ENCODE measurements at regions not wholly inside any gene's neighbourhood (a gene's known extent, or its start where the extent isn't known, plus 50 kb on each side); places are given as distances from the start of the nearest gene placed in this dataset.
A peak's percentile ranks its signal among the peaks of the same experiment; 100 is the strongest.
"Not testable (repeated sequence)": the region's sequence is repeated elsewhere in the genome, so short reads cannot be mapped to it uniquely, and the experiment has no call there.

DNA sequence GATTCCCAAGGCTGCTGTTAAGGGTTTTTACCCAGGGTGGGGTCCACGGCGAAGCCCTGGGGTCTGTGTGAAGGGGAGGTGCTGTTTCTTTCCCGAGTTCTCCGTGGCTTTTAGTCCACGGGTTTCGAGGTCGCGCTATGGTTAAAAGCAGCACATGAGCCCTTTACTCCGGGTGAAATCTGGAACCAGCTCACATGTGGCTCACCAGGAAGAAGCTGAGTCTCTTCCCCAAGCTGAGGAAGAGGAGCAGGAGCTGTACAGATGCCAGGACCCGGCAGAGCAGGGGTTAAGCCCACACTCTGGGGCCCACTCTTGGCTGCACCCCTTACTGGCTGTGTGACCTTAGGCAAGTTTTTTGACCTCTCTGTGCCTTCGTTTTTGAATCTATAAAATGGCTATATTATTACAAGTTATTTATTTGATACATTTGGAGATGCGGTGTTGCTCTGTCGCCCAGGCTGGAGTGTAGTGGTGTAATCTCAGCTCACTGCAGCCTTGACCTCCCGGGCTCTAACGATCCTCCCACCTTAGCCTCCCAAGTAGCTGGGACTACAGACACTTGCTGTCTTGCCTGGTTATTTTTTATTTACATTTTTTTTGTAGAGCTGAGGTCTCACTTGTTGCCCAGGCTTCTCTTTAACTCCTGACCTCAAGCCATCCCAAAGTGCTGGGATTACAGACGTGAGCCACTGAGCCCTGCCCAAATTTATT is 266.3 kb downstream of the AACS start:
- peaks cover 10 to 22% of the 10 kb centered on the region in 2 donors for H3K4me1 ChIP-seq (replicated peaks in 1 of 2)
- WGBS, 10 experiments = 0 to 100% (median 44%) methylated on average over 1 to 9 of the region's 16 CpGs; no CpG with 5 or more reads in 2 of the 10 experiments
- peak overlapping the region; percentile 30 to 41 (median 37) for H3K4me3 ChIP-seq
- in situ Hi-C loops (cut with MboI; ENCODE audit: low pct_unique_long_range_greater_than_20kb in 2 of 9, low sequenced_read_pairs in 9 of 9, unreplicated experiment in 9 of 9) = no loop called here
- peak overlapping the region; percentile 16 to 74 for H3K27ac ChIP-seq
- peak in 7 of 8 experiments; percentile 4 to 65 (median 30) for ATAC-seq (replicated peaks in 6 of 8)

DNA sequence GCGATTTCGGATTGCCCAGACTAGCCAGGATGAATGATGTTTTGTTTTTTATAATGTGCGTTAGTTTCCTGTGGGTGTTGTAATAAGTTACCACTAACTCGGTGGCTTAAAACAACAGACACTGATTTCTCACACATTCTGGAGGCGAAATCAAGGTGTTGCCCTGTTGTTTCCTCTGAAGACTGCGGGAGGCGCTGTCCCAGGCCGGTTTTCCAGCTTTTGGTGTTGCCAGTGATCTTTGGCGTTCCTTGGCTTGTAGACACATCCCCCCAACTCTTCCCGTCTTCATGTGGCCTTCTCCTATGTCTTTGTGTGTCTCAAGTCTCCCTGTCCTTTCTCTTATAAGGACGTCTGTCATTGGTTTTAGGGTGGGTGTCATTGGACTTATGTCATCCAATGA is 267.7 kb downstream of the AACS start:
- 53 to 95% (median 84%) methylated on average over 1 to 11 of the region's 11 CpGs for WGBS, 10 experiments
- H3K4me3 ChIP-seq = no peak overlapping the region
- in situ Hi-C loops (cut with MboI; ENCODE audit: low pct_unique_long_range_greater_than_20kb in 2 of 9, low sequenced_read_pairs in 9 of 9, unreplicated experiment in 9 of 9) = no loop called here
- no peak overlapping the region for H3K27ac ChIP-seq
- no peak for ATAC-seq (replicated peaks in 6 of 8)
- peaks cover 10 to 20% of the 10 kb centered on the region in 2 donors for H3K4me1 ChIP-seq (replicated peaks in 1 of 2)

DNA sequence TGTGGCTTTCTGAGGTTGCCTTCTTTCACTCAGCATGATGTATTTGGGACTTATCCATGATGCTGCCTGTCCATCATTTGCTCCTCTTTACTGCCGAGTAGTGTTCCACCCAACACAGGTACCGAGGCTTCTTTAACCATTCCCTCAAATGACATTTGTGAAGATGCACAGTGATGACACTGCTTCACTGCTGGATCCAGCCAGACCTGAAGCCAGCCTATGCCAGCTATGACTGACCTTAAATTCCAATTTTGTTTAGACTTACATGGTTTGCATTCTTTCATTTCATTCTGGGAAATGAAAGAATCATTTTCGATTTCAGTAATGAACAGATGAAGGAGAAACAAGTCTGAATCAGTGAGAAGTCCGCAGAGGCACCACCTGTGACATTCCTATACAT is 271.0 kb downstream of the AACS start:
- Histone ChIP-seq H3K4me1 (replicated peaks in 1 of 2) (peaks cover 0 to 5% of the 10 kb centered on the region in 2 donors), H3K4me3 (no peak overlapping the region), H3K27ac (no peak overlapping the region)
- WGBS, 10 experiments = 20 to 100% (median 92%) methylated on average over 1 to 4 of the region's 4 CpGs
- no peak for ATAC-seq (replicated peaks in 6 of 8)
- in situ Hi-C loops (cut with MboI; ENCODE audit: low pct_unique_long_range_greater_than_20kb in 2 of 9, low sequenced_read_pairs in 9 of 9, unreplicated experiment in 9 of 9) = no loop called here

DNA sequence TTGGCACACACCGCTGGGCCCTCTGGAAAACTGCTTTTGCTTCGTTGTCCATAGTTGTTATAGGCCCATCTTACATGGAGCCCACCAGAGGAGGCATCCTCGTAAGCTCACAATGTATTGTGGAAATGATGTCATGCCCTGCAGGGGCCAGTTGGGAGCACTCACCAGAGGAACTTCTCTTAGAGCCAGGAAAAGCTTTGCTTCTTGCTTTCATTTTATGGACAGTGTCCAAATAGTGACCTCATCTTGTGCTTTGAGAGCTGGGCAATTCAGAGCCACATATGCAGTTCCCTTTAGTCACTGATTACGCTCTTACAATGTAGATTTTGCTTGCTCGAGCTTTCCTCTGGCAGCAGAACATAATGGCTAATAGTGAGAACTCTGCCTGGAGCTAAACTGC is 275.6 kb downstream of the AACS start:
- Histone ChIP-seq H3K4me3 (no peak overlapping the region), H3K27ac (no peak overlapping the region), H3K4me1 (replicated peaks in 1 of 2) (no peaks in the 10 kb centered on the region)
- peak; percentile 95 to 99 (median 98) for ATAC-seq (replicated peaks in 6 of 8)
- in situ Hi-C loops (cut with MboI; ENCODE audit: low pct_unique_long_range_greater_than_20kb in 2 of 9, low sequenced_read_pairs in 9 of 9, unreplicated experiment in 9 of 9) = no loop called here
- WGBS, 10 experiments = 0 to 100% (median 70%) methylated on average over 1 to 4 of the region's 5 CpGs; no CpG with 5 or more reads in 2 of the 10 experiments

DNA sequence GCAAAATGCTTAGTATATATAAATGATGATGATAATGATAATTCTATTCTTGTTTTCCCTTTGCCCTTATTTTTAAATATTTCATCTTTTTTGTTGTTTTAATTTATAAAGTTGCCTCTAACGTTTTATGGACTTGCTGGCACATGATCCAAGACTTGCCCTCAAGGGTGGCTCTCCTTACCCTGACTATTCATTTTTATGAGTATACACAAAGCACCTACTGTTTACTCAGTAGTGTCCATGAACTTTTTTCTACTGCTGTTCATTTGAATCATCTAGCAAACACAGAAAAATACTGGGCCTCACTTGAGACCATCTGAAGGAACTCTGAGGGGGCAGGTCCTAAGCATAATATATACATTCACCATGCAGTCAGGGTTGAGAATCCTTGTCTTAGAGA is 276.2 kb downstream of the AACS start:
- H3K4me3 ChIP-seq = no peak overlapping the region
- in situ Hi-C loops (cut with MboI; ENCODE audit: low pct_unique_long_range_greater_than_20kb in 2 of 9, low sequenced_read_pairs in 9 of 9, unreplicated experiment in 9 of 9) = no loop called here
- ATAC-seq (replicated peaks in 6 of 8) = no peak
- H3K4me1 ChIP-seq (replicated peaks in 1 of 2) = no peaks in the 10 kb centered on the region
- no peak overlapping the region for H3K27ac ChIP-seq
- 0 to 100% (median 57%) methylated on average over 1 of the region's 1 CpG for WGBS, 10 experiments

DNA sequence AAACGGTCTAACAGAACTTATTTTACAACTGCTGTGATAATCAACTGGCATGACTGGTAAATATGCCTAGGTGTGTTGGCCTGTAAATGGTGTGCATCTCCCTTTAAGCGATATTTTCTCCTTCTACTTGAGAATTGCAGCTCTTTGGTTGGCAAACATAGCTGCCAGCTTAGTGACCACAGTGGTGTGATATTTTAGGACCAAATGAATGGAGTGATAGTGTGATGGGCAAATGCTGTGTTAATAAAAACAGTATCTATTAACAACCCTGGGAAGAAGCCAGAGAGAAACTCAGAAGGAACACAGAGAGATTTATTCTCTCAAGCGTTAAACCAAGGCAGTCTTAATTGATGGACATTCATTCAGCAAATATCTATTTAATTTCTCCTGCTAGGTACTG is 278.4 kb downstream of the AACS start:
- WGBS, 10 experiments = 17 to 86% (median 75%) methylated on average over 1 to 3 of the region's 3 CpGs
- in situ Hi-C loops (cut with MboI; ENCODE audit: low pct_unique_long_range_greater_than_20kb in 2 of 9, low sequenced_read_pairs in 9 of 9, unreplicated experiment in 9 of 9) = no loop called here

DNA sequence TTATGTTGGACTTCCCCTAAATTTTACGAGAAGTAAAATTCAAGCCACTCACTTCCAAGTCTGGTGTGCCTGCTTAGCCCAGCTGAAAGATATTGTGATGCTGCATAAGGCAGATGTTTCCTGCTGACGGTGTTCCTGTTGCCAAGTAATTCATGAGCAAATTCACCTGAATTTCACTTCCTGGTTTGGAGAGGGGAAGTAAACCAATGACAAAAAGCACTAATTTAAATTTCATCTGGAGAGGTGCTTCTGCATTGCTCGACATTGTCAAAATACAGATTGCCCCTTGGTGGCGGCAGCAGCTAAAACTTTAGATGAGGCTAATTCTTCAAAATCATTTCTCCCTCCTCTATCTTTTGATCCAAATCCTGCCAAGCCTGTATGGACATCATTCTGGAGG is 281.1 kb downstream of the AACS start:
- 10 to 100% (median 61%) methylated on average over 1 to 4 of the region's 4 CpGs for WGBS, 10 experiments
- H3K4me3 ChIP-seq = no peak overlapping the region
- no peak overlapping the region for H3K27ac ChIP-seq
- ATAC-seq (replicated peaks in 6 of 8) = peak in 1 of 8 experiments; percentile 41
- H3K4me1 ChIP-seq (replicated peaks in 1 of 2) = no peaks in the 10 kb centered on the region
- in situ Hi-C loops (cut with MboI; ENCODE audit: low pct_unique_long_range_greater_than_20kb in 2 of 9, low sequenced_read_pairs in 9 of 9, unreplicated experiment in 9 of 9) = no loop called here

More for the DNA sequence above, 278.4 kb downstream of the AACS start:
- no peak for ATAC-seq (replicated peaks in 6 of 8)
- Histone ChIP-seq H3K27ac (no peak overlapping the region), H3K4me3 (no peak overlapping the region), H3K4me1 (replicated peaks in 1 of 2) (no peaks in the 10 kb centered on the region)

DNA sequence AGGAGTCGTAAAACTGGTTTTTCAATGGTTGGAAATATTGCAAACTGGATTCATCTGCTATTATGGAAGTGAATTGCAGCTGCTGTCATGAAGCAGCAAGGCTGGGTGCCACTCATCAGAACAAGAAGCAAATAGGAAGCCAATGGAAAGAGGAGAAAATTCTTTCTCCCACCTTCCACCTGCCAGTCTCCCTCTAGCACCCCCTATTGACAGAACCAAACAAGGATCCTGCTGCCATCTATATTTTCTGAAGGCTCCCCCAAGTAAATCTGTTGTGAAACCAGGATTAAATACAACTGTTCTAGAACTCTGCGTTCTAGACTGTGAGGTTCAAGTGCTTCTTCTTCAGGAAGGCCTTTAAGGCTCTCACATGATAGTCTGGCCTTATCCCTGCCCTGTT is 286.6 kb downstream of the AACS start:
- 8 to 100% (median 75%) methylated on average over 1 to 2 of the region's 2 CpGs; no CpG with 5 or more reads in 1 of the 10 experiments for WGBS, 10 experiments
- ATAC-seq (replicated peaks in 6 of 8) = no peak
- in situ Hi-C loops (cut with MboI; ENCODE audit: low pct_unique_long_range_greater_than_20kb in 2 of 9, low sequenced_read_pairs in 9 of 9, unreplicated experiment in 9 of 9) = no loop called here
- no peak overlapping the region for H3K4me3 ChIP-seq
- H3K4me1 ChIP-seq (replicated peaks in 1 of 2) = no peaks in the 10 kb centered on the region
- no peak overlapping the region for H3K27ac ChIP-seq

DNA sequence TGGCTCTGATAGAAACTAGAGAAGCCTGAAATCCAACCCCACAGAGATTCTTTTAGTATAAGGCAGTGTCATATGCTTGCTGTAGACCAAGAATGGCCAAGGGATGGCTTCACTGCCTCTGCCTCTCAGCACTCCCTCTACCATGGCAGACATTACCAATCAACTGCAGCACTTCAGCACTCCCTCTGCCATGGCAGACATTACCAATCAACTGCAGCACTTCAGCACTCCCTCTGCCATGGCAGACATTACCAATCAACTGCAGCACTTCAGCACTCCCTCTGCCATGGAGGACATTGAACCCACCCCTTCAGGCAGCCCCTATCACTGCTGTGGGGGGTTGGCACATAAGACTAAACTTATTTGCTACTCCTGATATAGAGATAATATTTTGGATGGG is 287.8 kb downstream of the AACS start:
- H3K27ac ChIP-seq; ATAC-seq (replicated peaks in 6 of 8); in situ Hi-C loops (cut with MboI; ENCODE audit: low pct_unique_long_range_greater_than_20kb in 2 of 9, low sequenced_read_pairs in 9 of 9, unreplicated experiment in 9 of 9); H3K4me3 ChIP-seq; H3K4me1 ChIP-seq (replicated peaks in 1 of 2): not testable (repeated sequence)

DNA sequence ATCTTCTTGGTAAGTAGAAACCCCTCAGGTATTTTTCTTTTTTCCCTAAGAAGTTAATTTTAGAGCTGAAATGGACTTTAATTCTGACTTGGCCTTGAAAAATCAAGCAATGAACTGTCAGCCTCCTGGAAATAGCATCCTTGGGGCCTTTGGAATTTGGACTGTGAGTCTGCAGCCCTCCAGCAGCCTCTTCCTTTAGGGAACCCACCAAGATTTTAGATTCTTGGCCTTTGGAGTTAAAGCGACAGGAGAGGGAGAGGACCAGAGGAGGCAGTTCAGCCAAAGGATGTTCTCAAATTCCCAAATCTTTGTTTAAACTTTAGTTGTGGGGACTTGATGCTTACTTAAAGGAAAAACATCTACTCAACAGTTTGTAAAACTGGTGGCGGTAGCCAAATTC is 288.6 kb downstream of the AACS start:
- WGBS, 10 experiments = 0 to 100% (median 83%) methylated on average over 1 to 2 of the region's 2 CpGs; no CpG with 5 or more reads in 3 of the 10 experiments
- ATAC-seq (replicated peaks in 6 of 8) = no peak
- H3K4me1 ChIP-seq (replicated peaks in 1 of 2) = no peaks in the 10 kb centered on the region
- no peak overlapping the region for H3K27ac ChIP-seq
- H3K4me3 ChIP-seq = no peak overlapping the region
- in situ Hi-C loops (cut with MboI; ENCODE audit: low pct_unique_long_range_greater_than_20kb in 2 of 9, low sequenced_read_pairs in 9 of 9, unreplicated experiment in 9 of 9) = no loop called here

DNA sequence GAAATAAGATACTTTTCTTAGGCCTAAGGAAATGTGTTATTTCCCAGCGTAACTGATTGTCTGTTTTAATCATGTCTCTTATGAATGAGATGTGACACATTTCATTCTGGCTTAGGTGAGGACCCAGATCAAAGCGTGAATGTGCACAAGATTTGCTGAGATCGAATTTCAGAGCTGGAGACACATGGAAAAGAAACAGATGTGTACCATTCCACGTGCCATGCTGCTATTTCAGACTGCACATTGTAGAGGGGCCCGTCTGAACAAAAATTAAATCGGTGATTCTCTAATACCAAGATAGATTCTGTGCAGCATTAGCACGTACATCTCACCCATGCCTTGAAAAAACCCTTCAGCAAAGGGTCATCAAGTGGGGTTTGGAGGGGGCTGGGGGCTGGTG is 290.4 kb downstream of the AACS start:
- 7 to 100% (median 69%) methylated on average over 1 to 6 of the region's 7 CpGs; no CpG with 5 or more reads in 2 of the 10 experiments for WGBS, 10 experiments
- H3K4me1 ChIP-seq (replicated peaks in 1 of 2) = no peaks in the 10 kb centered on the region
- H3K27ac ChIP-seq = no peak overlapping the region
- ATAC-seq (replicated peaks in 6 of 8) = no peak
- in situ Hi-C loops (cut with MboI; ENCODE audit: low pct_unique_long_range_greater_than_20kb in 2 of 9, low sequenced_read_pairs in 9 of 9, unreplicated experiment in 9 of 9) = no loop called here
- no peak overlapping the region for H3K4me3 ChIP-seq

DNA sequence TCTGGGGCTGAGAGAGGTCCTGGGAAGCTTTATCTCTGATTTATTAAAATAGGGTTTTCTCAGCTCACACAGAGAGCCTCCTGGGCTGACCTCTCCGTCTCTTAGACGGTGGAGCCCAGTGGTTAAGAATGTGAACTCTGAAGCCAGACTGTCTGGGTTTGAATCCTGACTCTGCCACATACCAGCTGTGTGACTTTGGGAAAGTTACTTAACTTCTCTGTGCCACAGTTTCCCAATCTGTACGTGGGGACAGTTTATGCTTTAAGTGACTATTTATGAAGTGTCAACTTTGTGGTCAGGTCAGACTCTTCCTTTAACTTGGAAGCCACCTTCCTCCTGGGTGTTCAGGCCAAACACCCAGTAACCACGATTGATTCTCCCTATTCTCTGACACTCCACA is 290.9 kb downstream of the AACS start:
- no peak for ATAC-seq (replicated peaks in 6 of 8)
- no peak overlapping the region for H3K27ac ChIP-seq
- H3K4me3 ChIP-seq = no peak overlapping the region
- WGBS, 10 experiments = 0 to 94% (median 40%) methylated on average over 1 to 4 of the region's 4 CpGs; no CpG with 5 or more reads in 3 of the 10 experiments
- no peaks in the 10 kb centered on the region for H3K4me1 ChIP-seq (replicated peaks in 1 of 2)
- in situ Hi-C loops (cut with MboI; ENCODE audit: low pct_unique_long_range_greater_than_20kb in 2 of 9, low sequenced_read_pairs in 9 of 9, unreplicated experiment in 9 of 9) = no loop called here

DNA sequence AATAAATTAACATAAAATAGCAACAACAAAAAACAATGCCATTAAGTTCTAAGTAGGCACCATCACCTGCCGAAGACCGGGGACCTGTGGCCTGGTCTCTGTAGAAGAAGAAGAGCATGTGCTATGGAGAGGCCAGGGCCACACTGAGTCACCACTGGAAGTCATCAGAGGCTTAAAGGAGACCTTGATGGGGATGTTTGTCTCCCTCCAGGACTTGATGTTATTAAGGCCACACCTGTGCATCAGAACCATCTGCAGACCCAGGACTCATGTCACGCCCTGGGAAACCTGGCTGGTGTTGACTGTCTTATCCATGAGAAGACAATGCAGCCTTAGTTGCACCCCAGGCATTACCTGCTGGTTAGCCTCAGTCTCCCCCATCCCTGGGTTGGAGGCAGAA is 292.3 kb downstream of the AACS start:
- Histone ChIP-seq H3K4me1 (replicated peaks in 1 of 2) (no peaks in the 10 kb centered on the region), H3K4me3 (no peak overlapping the region), H3K27ac (no peak overlapping the region)
- ATAC-seq (replicated peaks in 6 of 8) = no peak
- 32 to 100% (median 78%) methylated on average over 1 to 3 of the region's 3 CpGs; no CpG with 5 or more reads in 4 of the 10 experiments for WGBS, 10 experiments
- in situ Hi-C loops (cut with MboI; ENCODE audit: low pct_unique_long_range_greater_than_20kb in 2 of 9, low sequenced_read_pairs in 9 of 9, unreplicated experiment in 9 of 9) = no loop called here

DNA sequence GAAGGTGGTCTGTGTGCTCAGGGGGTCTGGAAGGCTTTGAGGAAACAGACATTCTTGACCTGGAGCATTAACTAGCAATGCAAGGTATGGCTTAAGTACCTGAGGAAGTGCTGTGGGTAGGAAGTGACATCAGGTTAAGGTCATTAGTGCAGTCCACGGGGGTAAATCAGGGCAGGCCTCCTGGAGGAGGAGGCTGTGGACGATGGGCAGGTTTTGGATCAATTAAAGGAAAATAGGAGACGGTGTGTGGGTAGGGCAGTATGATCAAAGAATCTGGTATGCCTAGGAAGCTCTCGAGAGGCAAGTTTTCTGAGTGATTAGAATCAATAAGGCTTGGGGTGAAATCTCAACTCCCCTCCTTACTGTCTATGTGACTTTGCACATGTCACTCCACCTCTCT is 295.3 kb downstream of the AACS start:
- Histone ChIP-seq H3K27ac (no peak overlapping the region), H3K4me3 (no peak overlapping the region), H3K4me1 (replicated peaks in 1 of 2) (no peaks in the 10 kb centered on the region)
- WGBS, 10 experiments = 0 to 100% (median 51%) methylated on average over 1 to 3 of the region's 4 CpGs; no CpG with 5 or more reads in 2 of the 10 experiments
- ATAC-seq (replicated peaks in 6 of 8) = no peak
- in situ Hi-C loops (cut with MboI; ENCODE audit: low pct_unique_long_range_greater_than_20kb in 2 of 9, low sequenced_read_pairs in 9 of 9, unreplicated experiment in 9 of 9) = no loop called here

Measured in motor neuron (in vitro differentiated cells).